IMR-90 (cell line): ENCODE measurements at regions not wholly inside any gene's neighbourhood (a gene's known extent, or its start where the extent isn't known, plus 50 kb on each side); places are given as distances from the start of the nearest gene placed in this dataset.

ENCODE experiments used
- ATAC-seq: fragments of 200-7000 bp; cut with Tn5 transposase; 2 replicates; pipeline ENCODE4 v1.9.1; 2020; ENCODE audit warnings: low read depth, mild to moderate bottlenecking, moderate library complexity
- BruUV-seq: library from RNA; stranded (reverse); fragments of 400-500 nt; replicated peaks from 2 replicates; lab custom pipeline; 2021; lab: Mats Ljungman, UMichigan
- CTCF ChIA-PET: fragments of 300-600 bp; formaldehyde crosslinking; extraction: SDS; loops from one replicate; lab custom pipeline; 2021; ENCODE audit warnings: antibody characterized with exemption; lab: Yijun Ruan, JAX
- POLR2A ChIA-PET: fragments of 300-600 bp; sonication (Branson Sonifier 250); formaldehyde crosslinking; loops from one replicate; lab custom pipeline; 2022; ENCODE audit warnings: antibody characterized with exemption; ENCODE audit not compliant: unreplicated experiment; lab: Charles Lee
- DNase-seq: peaks from one replicate; pipeline ENCODE4 v3.0.0; 2013
- H2AFZ ChIP-seq: replicated peaks from 2 replicates; pipeline ENCODE3; 2013; ENCODE audit warnings: low read length, mild to moderate bottlenecking; ENCODE audit not compliant: poor library complexity
- H2AK5ac ChIP-seq: 2 replicates; pipeline ENCODE4 v1.6.1; 2013; ENCODE audit warnings: low read depth, low read length, inconsistent platforms
- H2AK9ac ChIP-seq: replicated peaks from 2 replicates; pipeline ENCODE3; 2013; ENCODE audit warnings: mild to moderate bottlenecking, low read depth, low read length, moderate library complexity; ENCODE audit not compliant: poor library complexity
- H2BK120ac ChIP-seq: 2 replicates; pipeline ENCODE4 v1.6.1; 2013; ENCODE audit warnings: low read depth, low read length, inconsistent platforms
- H2BK15ac ChIP-seq: 3 replicates; pipeline ENCODE4 v1.6.1; 2013; ENCODE audit warnings: low read depth, low read length, inconsistent platforms
- H2BK20ac ChIP-seq: 2 replicates; pipeline ENCODE4 v1.6.1; 2013; ENCODE audit warnings: low read depth, mild to moderate bottlenecking, inconsistent platforms, low read length, moderate library complexity
- H2BK5ac ChIP-seq: 2 replicates; pipeline ENCODE4 v1.6.1; 2013; ENCODE audit warnings: mild to moderate bottlenecking, low read depth, low read length, inconsistent platforms; ENCODE audit not compliant: poor library complexity, severe bottlenecking
- H3K14ac ChIP-seq: replicated peaks from 2 replicates; pipeline ENCODE4 v1.6.1; 2013; ENCODE audit warnings: low read depth, low read length, inconsistent platforms
- H3K18ac ChIP-seq: 2 replicates; pipeline ENCODE4 v1.6.1; 2013; ENCODE audit warnings: low read depth, low read length, control low read depth
- H3K23ac ChIP-seq: 2 replicates; pipeline ENCODE4 v1.6.1; 2013; ENCODE audit warnings: low read depth, low read length, inconsistent platforms
- H3K27ac ChIP-seq: 2 replicates; pipeline ENCODE4 v1.5.1; 2013; ENCODE audit warnings: mild to moderate bottlenecking, control low read depth, low read length; ENCODE audit not compliant: insufficient read depth
- H3K27me3 ChIP-seq: 2 replicates; pipeline ENCODE4 v1.6.1; 2013; ENCODE audit warnings: low read length; ENCODE audit not compliant: control insufficient read depth, insufficient read depth
- H3K36me3 ChIP-seq: 2 replicates; pipeline ENCODE4 v1.6.1; 2013; ENCODE audit warnings: low read length, mixed read lengths; ENCODE audit not compliant: control insufficient read depth, insufficient read depth
- H3K4ac ChIP-seq: 2 replicates; pipeline ENCODE4 v1.6.1; 2013; ENCODE audit warnings: low read depth, low read length, inconsistent platforms
- H3K4me1 ChIP-seq: 2 replicates; pipeline ENCODE4 v1.6.1; 2013; ENCODE audit warnings: low read length, mixed read lengths; ENCODE audit not compliant: control insufficient read depth, insufficient read depth
- H3K4me2 ChIP-seq: 2 replicates; pipeline ENCODE4 v1.6.1; 2013; ENCODE audit warnings: low read depth, mild to moderate bottlenecking, control low read depth, low read length, moderate library complexity
- H3K4me3 ChIP-seq: 2 replicates; pipeline ENCODE4 v1.5.1; 2013; ENCODE audit warnings: low read depth, mild to moderate bottlenecking, control low read depth, low read length, moderate library complexity; ENCODE audit not compliant: insufficient read depth
- H3K56ac ChIP-seq: 2 replicates; pipeline ENCODE4 v1.6.1; 2013; ENCODE audit warnings: low read length, inconsistent platforms; ENCODE audit not compliant: insufficient read depth; ENCODE audit errors: extremely low read depth
- H3K79me1 ChIP-seq, 2 experiments: 2 replicates each; pipeline ENCODE4 v1.6.1; 2013; ENCODE audit warnings: low read length in 2 of 2, inconsistent platforms in 1 of 2, low read depth in 1 of 2
- H3K9ac ChIP-seq: 2 replicates; pipeline ENCODE4 v1.6.1; 2013; ENCODE audit warnings: low read depth, low read length, control low read depth
- H3K9me1 ChIP-seq: 2 replicates; pipeline ENCODE4 v1.6.1; 2013; ENCODE audit warnings: low read length, inconsistent platforms; ENCODE audit not compliant: insufficient read depth
- H3K9me3 ChIP-seq: 2 replicates; pipeline ENCODE4 v1.6.1; 2013; ENCODE audit warnings: low read length; ENCODE audit not compliant: control insufficient read depth, insufficient read depth
- H4K20me1 ChIP-seq: 2 replicates; pipeline ENCODE4 v1.6.1; 2013; ENCODE audit warnings: low read length, inconsistent platforms; ENCODE audit not compliant: insufficient read depth
- H4K5ac ChIP-seq: 2 replicates; pipeline ENCODE4 v1.6.1; 2013; ENCODE audit warnings: mild to moderate bottlenecking, low read depth, low read length, control low read depth
- H4K8ac ChIP-seq, 2 experiments: 2 replicates each; pipeline ENCODE4 v1.6.1; 2013; ENCODE audit warnings: low read depth in 2 of 2, low read length in 2 of 2, control low read depth in 1 of 2, inconsistent platforms in 1 of 2
- H4K91ac ChIP-seq: 2 replicates; pipeline ENCODE4 v1.6.1; 2013; ENCODE audit warnings: low read depth, low read length, inconsistent platforms; ENCODE audit not compliant: insufficient read depth
- CEBPB ChIP-seq: IDR thresholded peaks from 2 replicates; pipeline ENCODE4 v1.6.1; 2012; ENCODE audit warnings: low read depth, low read length, improper control_type of control experiment
- CHD1 ChIP-seq: IDR thresholded peaks from 2 replicates; pipeline ENCODE4 v1.6.1; 2012; ENCODE audit warnings: low read depth, low read length, improper control_type of control experiment
- CTCF ChIP-seq: conservative IDR thresholded peaks from 2 replicates; pipeline ENCODE4 v1.5.1; 2012; ENCODE audit warnings: mild to moderate bottlenecking, low read depth, low read length, improper control_type of control experiment
- FOS ChIP-seq: fragments of 150-350 bp; IDR thresholded peaks from 2 replicates; pipeline ENCODE4 v1.6.1; 2016; ENCODE audit warnings: low read depth, low read length
- POLR2A ChIP-seq: IDR thresholded peaks from 2 replicates; pipeline ENCODE4 v1.6.1; 2012; ENCODE audit warnings: mild to moderate bottlenecking, low read depth, low read length
- RAD21 ChIP-seq: IDR thresholded peaks from 2 replicates; pipeline ENCODE4 v1.6.1; 2012; ENCODE audit warnings: low read length, improper control_type of control experiment
- RCOR1 ChIP-seq: IDR thresholded peaks from 2 replicates; pipeline ENCODE4 v1.6.1; 2012; ENCODE audit warnings: mild to moderate bottlenecking, low read length, improper control_type of control experiment; ENCODE audit not compliant: insufficient replicate concordance
- SMC3 ChIP-seq: fragments of 150-350 bp; IDR thresholded peaks from 2 replicates; pipeline ENCODE4 v1.6.1; 2016; ENCODE audit warnings: low read depth, mild to moderate bottlenecking, antibody characterized with exemption, low read length, moderate library complexity
- WGBS, 2 experiments: methylation state at CpG; one replicate each; pipeline versions ENCODE4 v1.1.5 to v1.1.7; 2013; ENCODE audit warnings: missing lambda C conversion rate in 2 of 2; ENCODE audit not compliant: insufficient read length in 1 of 2; ENCODE audit errors: extremely low coverage in 2 of 2; 5-methylcytosine and 5-hydroxymethylcytosine counted together
- dilution Hi-C: fragments of 300-500 bp; cut with HindIII; formaldehyde crosslinking; loops from one replicate; pipeline ENCODE4 v1.14.3; 2018; ENCODE audit warnings: low sequenced_read_pairs; ENCODE audit not compliant: unreplicated experiment
- in situ Hi-C: fragments of 300-500 bp; cut with MboI; formaldehyde crosslinking; loops from 3 replicates; pipeline ENCODE4 v1.14.3; 2019; ENCODE audit warnings: low sequenced_read_pairs, inconsistent platforms, mixed read lengths
- intact Hi-C: fragments of 100-400 bp; cut with micrococcal nuclease; formaldehyde crosslinking; loops from 2 replicates; pipeline ENCODE4 v1.10.0; 2022
- TF ChIP-seq, protein P1 (sequence below): fragments of 150-350 bp; IDR thresholded peaks from 2 replicates; pipeline ENCODE4 v1.6.1; 2016; ENCODE audit warnings: low read depth, mild to moderate bottlenecking, low read length, moderate library complexity, borderline replicate concordance
- TF ChIP-seq, protein P2 (sequence below): fragments of 150-350 bp; IDR thresholded peaks from 2 replicates; pipeline ENCODE4 v1.6.1; 2017; ENCODE audit warnings: mild to moderate bottlenecking, antibody characterized with exemption, low read length, low read depth

DNA sequence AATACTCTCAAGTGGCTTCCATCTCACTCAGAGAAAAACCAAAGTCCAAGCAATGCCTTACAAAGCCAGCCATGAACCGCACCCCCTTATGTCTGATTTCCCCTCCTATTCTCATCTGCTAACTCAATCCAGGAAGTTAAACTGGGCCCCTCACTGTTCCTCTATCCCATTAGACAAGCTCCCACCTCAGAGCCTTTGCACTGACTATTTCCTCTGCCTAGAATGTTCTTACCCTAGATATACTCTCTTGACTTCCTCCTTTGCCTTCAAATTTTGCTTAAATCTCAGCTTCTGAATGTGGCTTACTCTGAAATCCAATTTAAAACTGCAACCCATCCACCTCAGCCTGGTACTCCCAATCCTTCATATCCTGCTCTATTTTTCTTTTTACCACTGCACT lies 257.0 kb upstream of the USP15 start:
- TF ChIP-seq FOS: no peak
- no peak for TF ChIP-seq SMC3
- TF ChIP-seq, protein P1, sequence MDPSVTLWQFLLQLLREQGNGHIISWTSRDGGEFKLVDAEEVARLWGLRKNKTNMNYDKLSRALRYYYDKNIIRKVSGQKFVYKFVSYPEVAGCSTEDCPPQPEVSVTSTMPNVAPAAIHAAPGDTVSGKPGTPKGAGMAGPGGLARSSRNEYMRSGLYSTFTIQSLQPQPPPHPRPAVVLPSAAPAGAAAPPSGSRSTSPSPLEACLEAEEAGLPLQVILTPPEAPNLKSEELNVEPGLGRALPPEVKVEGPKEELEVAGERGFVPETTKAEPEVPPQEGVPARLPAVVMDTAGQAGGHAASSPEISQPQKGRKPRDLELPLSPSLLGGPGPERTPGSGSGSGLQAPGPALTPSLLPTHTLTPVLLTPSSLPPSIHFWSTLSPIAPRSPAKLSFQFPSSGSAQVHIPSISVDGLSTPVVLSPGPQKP: no peak
- no peak for TF ChIP-seq CEBPB
- TF ChIP-seq RCOR1: no peak
- no peak for TF ChIP-seq CTCF
- TF ChIP-seq CHD1: no peak
- TF ChIP-seq, protein P2, sequence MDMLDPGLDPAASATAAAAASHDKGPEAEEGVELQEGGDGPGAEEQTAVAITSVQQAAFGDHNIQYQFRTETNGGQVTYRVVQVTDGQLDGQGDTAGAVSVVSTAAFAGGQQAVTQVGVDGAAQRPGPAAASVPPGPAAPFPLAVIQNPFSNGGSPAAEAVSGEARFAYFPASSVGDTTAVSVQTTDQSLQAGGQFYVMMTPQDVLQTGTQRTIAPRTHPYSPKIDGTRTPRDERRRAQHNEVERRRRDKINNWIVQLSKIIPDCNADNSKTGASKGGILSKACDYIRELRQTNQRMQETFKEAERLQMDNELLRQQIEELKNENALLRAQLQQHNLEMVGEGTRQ: no peak
- TF ChIP-seq POLR2A: no peak
- no peak for TF ChIP-seq RAD21
- Histone ChIP-seq H2AK9ac (no peak overlapping the region), H3K4me3 (no peak overlapping the region), H2BK5ac (no peak overlapping the region), H4K91ac (no peak overlapping the region), H4K20me1 (no peaks in the 10 kb centered on the region), H3K27ac (no peak overlapping the region), H2BK120ac (no peak overlapping the region), H3K27me3 (no peaks in the 10 kb centered on the region), H3K9ac (no peak overlapping the region), H3K9me3 (no peaks in the 10 kb centered on the region), H3K9me1 (no peaks in the 10 kb centered on the region), H2BK20ac (no peak overlapping the region), H2AFZ (no peak overlapping the region), H3K18ac (no peak overlapping the region), H3K4me2 (no peak overlapping the region), H3K4me1 (no peaks in the 10 kb centered on the region), H4K8ac (no peak overlapping the region), H3K79me1 (no peaks in the 10 kb centered on the region), H3K23ac (no peak overlapping the region), H3K56ac (no peak overlapping the region), H2AK5ac (no peak overlapping the region), H4K5ac (no peak overlapping the region), H3K4ac (no peak overlapping the region), H3K36me3 (no peaks in the 10 kb centered on the region), H3K14ac (no peak overlapping the region), H2BK15ac (no peak overlapping the region)
- in situ Hi-C loops: no loop called here
- intact Hi-C loops: loop anchor here (10.0 kb wide), 1 partner anchor 1738 kb away; no protein-coding TSS in a partner anchor
- dilution Hi-C loops: no loop called here
- ChIA-PET POLR2A (no interaction called here), CTCF (no interaction called here)
- no TSS peak for BruUV-seq
- WGBS, 2 experiments: 80% methylated on average over 1 of the region's 1 CpG; no CpG with 5 or more reads in 1 of the 2 experiments
- DNase-seq: no peak
- no peak for ATAC-seq
